Omental fat pad (tissue), 3 donors: ENCODE measurements at regions not wholly inside any gene's neighbourhood (a gene's known extent, or its start where the extent isn't known, plus 50 kb on each side); places are given as distances from the start of the nearest gene placed in this dataset.

Experiments used
- ATAC-seq: fragments of 150-250 bp; one replicate; pipeline ENCODE4 v1.9.1; 2016; ENCODE audit warnings: mild to moderate bottlenecking, moderate library complexity; ENCODE audit not compliant: low FRiP score
- DNase-seq: peaks from one replicate; pipeline ENCODE4 v3.0.0-alpha.2; 2019; ENCODE audit warnings: low spot score
- CTCF ChIP-seq, 3 donors: fragments of 450-650 bp; IDR thresholded peaks; one replicate each; pipeline ENCODE4 v1.5.1; 2016 to 2017; ENCODE audit warnings: antibody characterized with exemption in 3 of 3, mild to moderate bottlenecking in 3 of 3, moderate library complexity in 2 of 3

GRCh38 chr16:66262253-66263167 lies 104.0 kb upstream of the CDH5 start:
- no peak for TF ChIP-seq CTCF (IDR thresholded peaks at IDR 0.05)
- DNase-seq (no peak), ATAC-seq (no peak)

DNA sequence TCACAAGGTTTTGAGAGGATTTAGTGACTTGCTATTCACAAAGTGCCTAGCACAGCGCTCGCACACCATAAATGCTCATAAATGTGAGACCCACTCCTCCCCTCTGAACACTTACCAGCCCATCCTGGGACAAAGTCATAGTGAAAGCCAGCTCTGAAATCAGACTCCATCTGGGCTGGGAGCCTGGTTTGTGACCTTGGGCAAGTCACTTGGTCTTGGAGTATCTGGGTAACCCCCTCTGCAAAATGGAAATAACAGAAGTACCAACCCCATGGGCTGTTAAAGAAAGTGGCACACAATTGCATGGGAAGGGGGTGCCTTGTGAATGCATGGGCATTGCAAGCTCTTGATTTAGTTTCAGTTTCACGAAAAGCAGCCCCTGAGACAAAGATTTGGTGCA lies 104.7 kb upstream of the CDH5 start:
- no peak for DNase-seq
- ATAC-seq: no peak
- TF ChIP-seq CTCF (IDR thresholded peaks at IDR 0.05): no peak

DNA sequence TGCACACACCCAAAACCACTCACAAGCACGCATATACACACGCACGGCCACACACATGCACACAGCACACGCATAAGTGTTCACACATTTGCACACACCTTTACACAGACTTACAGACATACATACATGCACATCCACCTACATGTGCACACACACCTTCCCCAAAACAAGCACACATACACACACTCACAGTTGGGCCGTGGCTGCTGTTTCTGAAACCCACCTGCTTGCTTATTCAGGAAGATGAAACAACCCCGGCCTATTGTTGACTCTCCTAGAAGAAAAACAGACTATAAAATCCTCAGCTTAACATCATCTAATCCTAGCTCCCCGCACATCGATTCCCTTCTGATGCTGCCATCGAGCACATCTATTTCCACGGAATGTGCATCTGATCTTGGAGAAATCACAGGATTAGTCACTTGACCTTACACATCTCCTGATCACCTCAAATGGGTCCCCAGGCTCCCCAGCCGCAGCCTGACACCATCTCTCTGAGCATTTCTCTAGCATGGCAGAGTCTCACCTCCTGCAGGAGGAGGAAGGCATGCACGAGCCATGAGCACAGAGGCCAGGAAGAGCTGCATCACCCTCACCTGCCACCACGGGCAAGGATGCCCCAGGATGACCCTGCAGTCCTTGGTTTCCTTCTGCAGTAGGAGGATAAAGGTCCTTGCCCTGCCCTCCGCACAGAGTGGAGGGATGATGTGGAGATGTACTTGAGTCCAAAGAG lies 105.8 kb upstream of the CDH5 start:
- ATAC-seq (no peak), DNase-seq (no peak)
- TF ChIP-seq CTCF (IDR thresholded peaks at IDR 0.05): no peak

DNA sequence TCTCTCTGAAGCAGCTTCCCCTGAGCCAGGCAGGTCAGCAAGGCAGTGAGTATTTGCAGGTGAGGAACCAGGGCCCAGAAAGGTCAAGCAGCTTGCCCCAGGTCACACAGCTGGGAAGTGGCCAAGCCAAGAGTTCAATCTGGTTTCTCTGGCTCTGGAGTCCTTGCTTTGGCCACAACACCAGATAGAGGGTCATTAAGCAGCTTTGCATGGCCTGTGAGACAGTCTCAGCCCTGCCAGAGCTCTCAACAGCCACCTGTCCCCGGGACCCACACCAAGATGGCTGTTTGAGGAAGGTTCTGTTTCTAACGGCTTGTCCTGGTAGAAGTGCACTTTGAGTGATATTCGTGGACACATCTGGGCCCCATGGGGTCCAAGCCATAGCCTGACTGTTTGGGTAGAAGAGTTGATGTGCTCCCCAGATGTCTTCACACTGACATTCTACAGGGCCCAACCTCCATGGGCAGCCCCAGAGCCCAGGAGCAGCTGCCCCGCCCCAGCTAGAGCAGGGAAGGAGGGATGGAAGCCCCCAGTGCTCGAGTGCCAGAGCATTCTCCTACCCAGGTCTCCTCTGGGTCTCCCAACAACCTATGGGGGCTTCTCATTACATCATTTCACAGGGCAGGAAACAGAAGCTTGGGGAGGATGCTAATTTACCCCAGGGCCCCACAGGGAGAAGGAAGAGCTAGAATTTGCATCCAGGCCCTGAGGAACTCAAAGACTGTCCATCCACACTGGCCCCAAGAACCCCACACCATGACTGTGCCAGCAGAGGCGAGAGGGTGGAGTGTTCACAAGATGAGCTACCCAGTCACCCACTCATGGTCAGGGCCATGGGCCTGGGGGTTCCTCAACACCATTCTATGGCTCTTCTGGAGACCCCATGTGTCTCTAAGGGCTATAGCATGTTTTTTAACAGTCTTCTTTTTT lies 107.3 kb upstream of the CDH5 start:
- no peak for TF ChIP-seq CTCF (IDR thresholded peaks at IDR 0.05)
- ATAC-seq: no peak
- no peak for DNase-seq

- ATAC-seq: no peak
- no peak for TF ChIP-seq CTCF (IDR thresholded peaks at IDR 0.05)
Measured at GRCh38 chr16:66256919-66257318, 109.6 kb upstream of the CDH5 start.

GRCh38 chr16:66255647-66256046 lies 110.8 kb upstream of the CDH5 start:
- no peak for TF ChIP-seq CTCF (IDR thresholded peaks at IDR 0.05)
- DNase-seq (no peak), ATAC-seq (no peak)

More at GRCh38 chr16:66256919-66257318, 109.6 kb upstream of the CDH5 start:
- DNase-seq: no peak
